H1 (cell line): ENCODE measurements at regions not wholly inside any gene's neighbourhood (a gene's known extent, or its start where the extent isn't known, plus 50 kb on each side); places are given as distances from the start of the nearest gene placed in this dataset.

Experiments
- BCL11A ChIP-seq, 2 experiments: IDR thresholded peaks; one replicate each; pipeline ENCODE4 v1.6.1; 2011; ENCODE audit warnings: low read depth in 2 of 2, low read length in 2 of 2, mild to moderate bottlenecking in 2 of 2
- CHD2 ChIP-seq: IDR thresholded peaks from 2 replicates; pipeline ENCODE4 v1.6.1; 2012; ENCODE audit warnings: low read length, improper control_type of control experiment
- HDAC6 ChIP-seq: IDR thresholded peaks from one replicate; pipeline ENCODE4 v1.7.1; 2012; ENCODE audit warnings: low read depth, mild to moderate bottlenecking, inconsistent platforms, low read length, moderate library complexity
- RFX5 ChIP-seq: IDR thresholded peaks from 2 replicates; pipeline ENCODE4 v1.6.1; 2011; ENCODE audit warnings: low read depth, low read length, improper control_type of control experiment, borderline replicate concordance
- TF ChIP-seq, protein P1 (sequence below): IDR thresholded peaks from 2 replicates; pipeline ENCODE4 v1.6.1; 2012; ENCODE audit warnings: inconsistent platforms

DNA sequence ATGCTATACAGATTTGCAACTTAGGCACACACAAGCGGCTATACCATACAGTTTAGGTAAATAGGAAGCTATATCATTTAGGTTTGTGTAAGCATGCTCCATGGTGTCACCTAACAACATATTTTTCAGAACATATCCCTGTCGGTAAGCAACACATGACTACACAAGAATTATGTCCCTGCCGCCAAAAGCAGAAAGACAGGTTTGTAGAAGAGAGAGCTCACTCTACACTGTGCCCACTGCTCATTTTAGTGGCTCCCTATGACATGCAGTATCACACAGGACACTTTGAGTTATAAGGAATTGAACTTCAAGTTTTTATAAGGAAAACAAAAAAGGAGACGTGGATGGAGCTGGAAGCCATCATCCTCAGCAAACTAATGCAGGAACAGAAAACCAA is 132.5 kb upstream of the KAZN start (continued):
- TF ChIP-seq, protein P1, sequence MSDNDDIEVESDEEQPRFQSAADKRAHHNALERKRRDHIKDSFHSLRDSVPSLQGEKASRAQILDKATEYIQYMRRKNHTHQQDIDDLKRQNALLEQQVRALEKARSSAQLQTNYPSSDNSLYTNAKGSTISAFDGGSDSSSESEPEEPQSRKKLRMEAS: no peak
- TF ChIP-seq RFX5 (no peak), BCL11A (IDR thresholded peaks at IDR 0.05; ENCODE audit: low read depth in 2 of 2, low read length in 2 of 2) (no peak), HDAC6 (no peak), CHD2 (no peak)
